Small intestine (tissue), 7 donors: ENCODE measurements at regions not wholly inside any gene's neighbourhood (a gene's known extent, or its start where the extent isn't known, plus 50 kb on each side); places are given as distances from the start of the nearest gene placed in this dataset.
A peak's percentile ranks its signal among the peaks of the same experiment; 100 is the strongest.

Experiments used
- DNase-seq, 2 donors: peaks; one replicate each; pipeline versions ENCODE4 v3.0.0 to v3.0.0-alpha.2; 2013
- FAIRE-seq: peaks from 2 replicates; lab custom pipeline; 2012; peaks lifted over from hg19 to GRCh38; lab: Jason Lieb, UNC
- H3K27ac ChIP-seq, 3 donors: one replicate each; pipeline ENCODE4 v1.5.1; 2013; ENCODE audit warnings: low read length in 2 of 3, mild to moderate bottlenecking in 2 of 3, control low read depth in 1 of 3, inconsistent platforms in 1 of 3, low read depth in 1 of 3, moderate library complexity in 1 of 3
- H3K27me3 ChIP-seq, 3 donors: one replicate each; pipeline ENCODE4 v1.6.1; 2013; ENCODE audit warnings: low read length in 3 of 3, inconsistent platforms in 1 of 3; ENCODE audit not compliant: control insufficient read depth in 3 of 3, insufficient read depth in 3 of 3
- H3K36me3 ChIP-seq, 3 donors: one replicate each; pipeline ENCODE4 v1.6.1; 2013; ENCODE audit warnings: low read length in 3 of 3, inconsistent platforms in 1 of 3, low read depth in 1 of 3, mild to moderate bottlenecking in 1 of 3, moderate library complexity in 1 of 3; ENCODE audit not compliant: control insufficient read depth in 3 of 3, insufficient read depth in 2 of 3
- H3K4me1 ChIP-seq, 3 donors: one replicate each; pipeline ENCODE4 v1.6.1; 2013; ENCODE audit warnings: low read length in 2 of 3, inconsistent platforms in 1 of 3, low read depth in 1 of 3, mild to moderate bottlenecking in 1 of 3, moderate library complexity in 1 of 3; ENCODE audit not compliant: control insufficient read depth in 3 of 3, insufficient read depth in 2 of 3
- H3K4me3 ChIP-seq, 3 donors: one replicate each; pipeline ENCODE4 v1.5.1; 2013; ENCODE audit warnings: low read length in 3 of 3, control low read depth in 1 of 3, inconsistent platforms in 1 of 3, low read depth in 1 of 3, mild to moderate bottlenecking in 1 of 3, moderate library complexity in 1 of 3
- H3K9me3 ChIP-seq, 2 donors: one replicate each; pipeline ENCODE4 v1.6.1; 2013; ENCODE audit warnings: low read depth in 1 of 2, low read length in 1 of 2; ENCODE audit not compliant: control insufficient read depth in 2 of 2, insufficient read depth in 1 of 2
- WGBS, 3 donors: extraction: QIAGEN DNeasy Blood & Tissue Kit; methylation state at CpG; one replicate each; pipeline ENCODE4 v1.1.7; 2013; 5-methylcytosine and 5-hydroxymethylcytosine counted together
- donor health status: healthy with polysubstance abuse.
- donor health status: control.
- donor health status: control.
- donor health status: Bipolar disorder and iron deficiency.
- donor health status: healthy.

- WGBS, 3 donors: 40 to 79% (median 50%) methylated on average over 2 of the region's 2 CpGs
- Histone ChIP-seq H3K36me3 (no peaks in the 10 kb centered on the region), H3K4me1 (no peaks in the 10 kb centered on the region), H3K27ac (no peak overlapping the region), H3K27me3 (no peaks in the 10 kb centered on the region), H3K9me3 (no peaks in the 10 kb centered on the region), H3K4me3 (no peak overlapping the region)
- FAIRE-seq (no peak), DNase-seq (no peak)
Measured at GRCh38 chr14:83042858-83043257, 1509.2 kb upstream of the SEL1L start.

GRCh38 chr14:83044001-83044400 lies 1510.3 kb upstream of the SEL1L start:
- FAIRE-seq (no peak), DNase-seq (no peak)
- no peak overlapping the region for H3K4me3 ChIP-seq
- no peaks in the 10 kb centered on the region for H3K36me3 ChIP-seq
- H3K9me3 ChIP-seq: no peaks in the 10 kb centered on the region
- no peaks in the 10 kb centered on the region for H3K4me1 ChIP-seq
- WGBS, 3 donors: 76 to 86% (median 84%) methylated on average over 1 of the region's 1 CpG
- no peaks in the 10 kb centered on the region for H3K27me3 ChIP-seq
- no peak overlapping the region for H3K27ac ChIP-seq

- Histone ChIP-seq H3K27ac (no peak overlapping the region), H3K4me3 (no peak overlapping the region), H3K36me3 (no peaks in the 10 kb centered on the region), H3K9me3 (peaks cover 0 to 2% of the 10 kb centered on the region in 2 donors), H3K27me3 (no peaks in the 10 kb centered on the region), H3K4me1 (no peaks in the 10 kb centered on the region)
- WGBS, 3 donors: 53 to 66% (median 55%) methylated on average over 2 of the region's 2 CpGs
- DNase-seq: no peak
- no peak for FAIRE-seq
Measured at GRCh38 chr14:83047059-83047830, 1513.6 kb upstream of the SEL1L start.

- FAIRE-seq (no peak), DNase-seq (no peak)
- Histone ChIP-seq H3K36me3 (no peaks in the 10 kb centered on the region), H3K27me3 (no peaks in the 10 kb centered on the region), H3K9me3 (peaks cover 0 to 2% of the 10 kb centered on the region in 2 donors), H3K4me3 (no peak overlapping the region), H3K27ac (no peak overlapping the region), H3K4me1 (no peaks in the 10 kb centered on the region)
- 83 to 88% (median 88%) methylated on average over 1 of the region's 1 CpG for WGBS, 3 donors
Measured at GRCh38 chr14:83053022-83053710, 1519.5 kb upstream of the SEL1L start.

DNA sequence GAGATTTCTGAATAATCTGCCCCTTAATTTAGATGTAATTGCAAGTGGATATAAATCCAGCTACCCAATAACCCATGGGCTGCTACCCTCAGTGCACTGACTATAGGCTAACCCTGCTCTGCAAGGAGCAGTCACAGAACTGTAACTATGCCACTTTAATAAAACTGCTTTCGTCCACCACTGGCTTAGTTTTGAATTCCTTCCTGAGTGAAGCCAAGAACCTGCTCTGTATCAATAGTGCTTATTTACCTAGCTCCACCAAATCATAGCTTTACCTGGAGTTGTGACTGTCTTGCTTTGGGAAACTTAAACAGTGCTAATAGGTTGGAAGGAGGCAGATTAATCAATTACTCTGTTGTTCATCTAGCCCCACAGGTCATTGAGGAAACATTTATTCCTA lies 1524.4 kb upstream of the SEL1L start:
- Histone ChIP-seq H3K9me3 (no peaks in the 10 kb centered on the region), H3K27ac (no peak overlapping the region), H3K27me3 (no peaks in the 10 kb centered on the region), H3K4me3 (no peak overlapping the region), H3K4me1 (no peaks in the 10 kb centered on the region), H3K36me3 (no peaks in the 10 kb centered on the region)
- no peak for FAIRE-seq
- WGBS, 3 donors: 44 to 75% (median 68%) methylated on average over 1 of the region's 1 CpG
- DNase-seq: no peak

DNA sequence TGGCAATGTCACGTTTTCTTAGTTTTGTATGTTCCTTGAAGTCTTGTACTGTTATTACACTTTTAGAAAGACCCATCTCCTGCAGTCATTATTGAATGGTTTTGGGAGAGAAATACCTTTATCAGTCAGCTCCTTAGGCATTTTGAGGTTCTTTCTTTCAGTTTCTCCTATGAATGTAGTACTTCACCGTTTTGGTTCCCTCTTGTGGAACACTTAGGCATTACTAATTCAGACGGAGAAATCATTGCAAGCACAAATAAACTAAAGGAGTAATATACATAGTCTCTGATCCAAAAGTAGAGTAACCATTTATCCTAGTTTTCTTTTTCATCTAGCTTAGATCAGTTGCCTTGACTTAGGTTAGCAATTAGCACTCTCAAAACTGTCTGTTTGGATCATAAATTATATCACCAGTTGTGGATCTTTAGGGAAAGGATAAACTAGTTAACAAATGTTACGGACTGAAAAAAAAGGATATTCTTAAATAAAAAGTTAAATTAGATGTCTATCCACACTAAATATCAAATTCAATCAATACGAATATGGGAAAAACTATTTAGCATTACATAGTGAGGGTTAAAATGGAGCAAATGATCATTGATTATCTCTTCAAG lies 1538.3 kb upstream of the SEL1L start:
- no peaks in the 10 kb centered on the region for H3K9me3 ChIP-seq

GRCh38 chr14:83085136-83085535 lies 1551.5 kb upstream of the SEL1L start:
- DNase-seq (no peak), FAIRE-seq (no peak)
- Histone ChIP-seq H3K9me3 (no peaks in the 10 kb centered on the region), H3K36me3 (no peaks in the 10 kb centered on the region), H3K27ac (no peak overlapping the region), H3K4me3 (no peak overlapping the region), H3K4me1 (no peaks in the 10 kb centered on the region), H3K27me3 (no peaks in the 10 kb centered on the region)
- WGBS, 3 donors: 65 to 82% (median 68%) methylated on average over 4 of the region's 4 CpGs

More for the DNA sequence above, 1538.3 kb upstream of the SEL1L start:
- no peak for FAIRE-seq
- Histone ChIP-seq H3K27ac (no peak overlapping the region), H3K36me3 (no peaks in the 10 kb centered on the region), H3K4me1 (no peaks in the 10 kb centered on the region), H3K4me3 (no peak overlapping the region), H3K27me3 (no peaks in the 10 kb centered on the region)
- peak; percentile 6 to 50 for DNase-seq
- WGBS, 3 donors: 48 to 59% (median 56%) methylated on average over 5 of the region's 5 CpGs

DNA sequence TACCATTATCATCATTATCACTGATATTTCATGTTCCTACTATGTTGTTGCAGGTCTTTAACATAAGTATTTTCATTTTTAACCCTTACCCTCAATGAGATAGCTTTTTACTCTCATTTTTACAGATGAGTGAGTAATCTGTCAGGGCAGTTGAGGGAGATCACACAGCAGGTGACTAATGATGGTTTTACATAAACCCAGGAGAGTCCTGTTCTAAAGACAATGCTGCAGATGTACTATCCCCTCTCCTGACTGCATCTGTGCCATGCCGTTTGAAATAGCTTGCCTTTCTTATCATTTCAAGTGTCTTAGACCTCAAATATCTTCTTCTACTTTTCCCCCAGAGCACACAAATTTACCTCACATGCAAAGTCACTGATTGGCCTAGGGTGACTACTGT lies 1552.1 kb upstream of the SEL1L start:
- Histone ChIP-seq H3K27ac (no peak overlapping the region), H3K4me3 (no peak overlapping the region), H3K36me3 (no peaks in the 10 kb centered on the region), H3K9me3 (no peaks in the 10 kb centered on the region), H3K4me1 (no peaks in the 10 kb centered on the region), H3K27me3 (no peaks in the 10 kb centered on the region)
- DNase-seq (no peak), FAIRE-seq (no peak)
- 41 to 50% (median 42%) methylated on average over 1 of the region's 1 CpG for WGBS, 3 donors
